CD4-positive, alpha-beta T cell treated with Interleukin-2 at 100 ng/mL for 4 hours (primary cell): ENCODE measurements at regions not wholly inside any gene's neighbourhood (a gene's known extent, or its start where the extent isn't known, plus 50 kb on each side); places are given as distances from the start of the nearest gene placed in this dataset.

Experiments
- DNase-seq: peaks from one replicate; pipeline ENCODE4 v3.0.0-alpha.2; 2020; ENCODE audit warnings: low spot score

DNA sequence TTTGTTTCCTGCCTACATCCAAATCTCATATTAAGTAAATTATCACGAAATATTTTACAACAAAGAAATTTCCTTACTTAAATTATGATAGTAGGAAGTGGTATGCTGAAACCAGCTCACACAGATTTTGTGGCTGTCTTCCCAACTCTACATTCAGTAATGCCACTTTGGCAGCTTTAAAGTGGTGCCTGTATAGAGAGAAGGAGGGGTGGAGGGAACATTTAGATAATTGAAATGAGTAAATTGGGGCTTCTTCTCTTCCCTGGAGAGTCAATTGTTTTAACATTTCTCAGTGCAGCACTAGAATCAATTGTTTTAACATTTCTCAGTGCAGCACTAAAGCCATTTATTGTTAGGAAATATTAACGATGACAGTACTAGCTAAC is 1323.1 kb downstream of the PCDH7 start:
- no peak for DNase-seq

DNA sequence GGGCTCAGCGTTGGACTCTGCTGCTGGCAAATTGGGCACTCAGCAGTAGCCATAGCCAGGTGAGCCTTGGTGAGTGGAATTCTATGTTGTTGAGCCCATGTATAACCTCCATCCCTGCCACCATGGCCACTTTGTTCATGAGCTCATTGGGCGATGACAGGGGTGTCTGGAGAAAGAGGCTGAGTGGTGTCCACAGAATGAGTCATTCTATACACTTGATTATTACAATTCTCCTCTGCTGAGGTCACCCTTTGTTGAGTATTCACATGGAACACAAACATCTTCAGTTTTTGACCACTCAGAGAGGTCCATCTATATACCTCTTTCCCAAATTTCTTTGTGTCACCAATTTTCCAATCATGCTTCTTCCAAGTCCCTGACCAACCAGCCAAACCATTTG is 1341.7 kb downstream of the PCDH7 start:
- DNase-seq, result no peak

DNA sequence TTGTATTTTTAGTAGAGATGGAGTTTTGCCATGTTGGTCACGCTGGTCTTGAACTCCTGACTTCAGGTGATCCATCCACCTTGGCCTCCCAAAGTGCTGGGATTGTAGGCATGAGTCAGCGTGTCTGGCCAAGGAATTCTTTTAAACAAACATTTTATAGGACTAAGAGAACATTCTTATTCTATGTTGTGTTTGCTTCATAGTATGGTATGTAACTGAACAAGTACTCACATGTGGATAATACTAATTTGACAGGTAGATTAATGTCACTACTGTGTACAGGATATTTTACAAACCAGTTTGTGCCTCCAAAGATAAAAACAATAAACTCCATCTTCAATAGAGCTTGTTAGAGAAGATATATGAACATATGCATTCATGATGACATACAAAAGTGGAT is 1353.4 kb downstream of the PCDH7 start:
- no peak for DNase-seq

DNA sequence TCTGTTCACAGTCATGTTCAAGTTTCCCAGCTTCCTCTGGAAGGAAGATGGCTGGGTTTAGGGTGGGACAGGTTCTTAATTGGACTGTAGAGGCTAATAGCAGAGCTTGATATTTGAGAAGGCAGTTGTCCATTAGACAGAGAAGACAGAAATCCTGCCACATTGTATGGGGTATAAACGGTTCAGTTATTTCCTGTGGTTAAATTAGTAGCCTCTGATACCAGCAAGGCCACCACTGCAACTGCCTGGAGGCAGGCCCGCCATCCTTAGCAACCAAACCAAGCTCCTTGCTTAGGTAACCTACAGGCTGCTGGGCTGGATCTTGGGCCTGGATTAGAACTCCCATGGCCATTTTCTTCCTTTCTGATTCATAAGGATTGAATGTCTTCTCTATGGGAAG is 1367.0 kb downstream of the PCDH7 start:
- DNase-seq, result no peak

DNA sequence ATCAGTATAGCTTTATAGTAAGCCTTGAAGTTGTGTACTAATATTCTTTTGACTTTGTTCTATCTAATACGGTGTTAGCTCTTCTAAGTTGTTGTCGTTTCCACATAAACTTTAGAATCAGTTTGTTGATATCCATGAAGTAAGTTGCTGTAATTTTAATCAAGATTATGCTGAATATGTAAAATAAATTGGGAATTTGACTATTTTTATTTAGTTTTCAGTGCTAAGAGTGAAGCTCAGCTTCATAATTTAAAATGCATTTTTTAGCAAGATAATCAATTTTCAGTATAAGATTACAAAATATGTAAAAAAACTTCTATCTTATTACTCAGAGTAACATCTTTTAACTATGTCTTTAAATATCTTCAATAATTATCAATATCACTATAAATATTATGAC is 1374.8 kb downstream of the PCDH7 start:
- DNase-seq, result no peak

DNA sequence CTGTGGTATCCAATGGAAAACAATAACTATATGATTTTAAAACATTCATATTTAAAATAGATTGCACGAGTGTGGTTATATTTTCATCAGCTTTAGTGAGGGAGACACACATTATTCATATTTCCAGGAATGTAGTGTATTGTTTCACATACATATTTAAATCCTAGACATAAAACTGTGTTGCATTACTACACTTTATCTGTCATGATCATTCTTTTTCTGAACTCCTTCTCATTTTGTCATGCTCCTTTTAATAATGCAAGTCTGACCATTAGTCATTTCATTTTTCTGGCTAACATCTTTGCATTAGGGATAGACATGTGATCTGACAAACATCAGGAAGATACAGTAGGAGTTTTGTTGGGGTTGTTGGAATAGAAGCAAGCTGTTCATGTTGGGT is 1382.7 kb downstream of the PCDH7 start:
- no peak for DNase-seq

DNA sequence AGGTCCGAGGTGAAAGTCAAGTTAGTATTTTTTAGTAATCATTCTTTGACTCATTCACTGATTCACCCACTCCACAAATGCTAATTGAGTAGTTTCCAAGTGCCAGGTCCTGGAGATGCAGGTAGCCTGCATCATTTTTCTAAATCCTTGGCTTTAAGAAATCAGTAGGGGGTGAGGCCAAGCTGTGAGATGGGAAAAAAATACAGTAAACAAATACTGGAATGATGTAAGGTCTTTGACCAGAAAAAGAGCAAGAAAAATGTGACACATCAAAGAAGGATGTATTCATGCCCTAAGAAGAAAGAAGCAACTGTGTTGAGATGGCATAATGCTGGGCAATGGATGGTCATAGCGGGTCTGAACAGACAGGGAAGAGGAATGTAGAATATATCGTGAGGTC is 1386.6 kb downstream of the PCDH7 start:
- no peak for DNase-seq

DNA sequence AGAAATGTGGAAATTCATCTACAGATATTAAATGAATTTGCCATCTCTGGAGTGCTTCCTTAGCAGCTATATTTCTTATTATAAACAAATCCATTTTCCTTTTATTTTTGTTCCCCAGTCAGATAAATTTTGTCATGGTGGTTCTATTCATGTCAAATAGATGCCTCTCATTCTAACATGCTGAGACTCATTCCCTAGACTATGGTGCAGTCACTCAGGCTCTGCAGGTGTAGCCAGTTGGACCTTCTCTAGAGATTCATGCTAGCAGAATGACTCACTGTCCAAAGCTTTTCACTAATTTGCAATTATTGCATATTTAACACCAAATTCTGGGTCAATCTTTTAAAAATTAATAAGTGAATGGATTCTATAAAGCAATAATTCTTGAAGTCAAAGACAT is 1392.7 kb downstream of the PCDH7 start:
- no peak for DNase-seq

DNA sequence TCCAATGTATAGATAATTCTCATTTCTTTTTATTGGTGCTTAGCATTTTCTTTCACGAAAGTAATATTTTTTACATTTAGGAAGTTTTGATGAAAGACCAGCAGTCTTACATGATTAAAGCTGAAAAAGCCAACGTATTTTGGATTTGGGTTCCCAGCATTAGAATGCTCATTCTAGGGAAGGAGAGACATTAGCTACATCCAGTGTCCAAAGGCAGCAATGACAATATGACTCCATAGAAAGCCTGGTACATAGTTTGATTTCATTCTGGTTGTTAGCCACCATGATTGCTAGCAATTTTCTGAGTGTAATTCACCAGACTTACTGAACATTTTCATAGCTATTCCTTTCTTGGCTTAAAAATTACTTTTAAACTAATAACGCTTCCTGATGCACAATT is 1397.5 kb downstream of the PCDH7 start:
- no peak for DNase-seq

DNA sequence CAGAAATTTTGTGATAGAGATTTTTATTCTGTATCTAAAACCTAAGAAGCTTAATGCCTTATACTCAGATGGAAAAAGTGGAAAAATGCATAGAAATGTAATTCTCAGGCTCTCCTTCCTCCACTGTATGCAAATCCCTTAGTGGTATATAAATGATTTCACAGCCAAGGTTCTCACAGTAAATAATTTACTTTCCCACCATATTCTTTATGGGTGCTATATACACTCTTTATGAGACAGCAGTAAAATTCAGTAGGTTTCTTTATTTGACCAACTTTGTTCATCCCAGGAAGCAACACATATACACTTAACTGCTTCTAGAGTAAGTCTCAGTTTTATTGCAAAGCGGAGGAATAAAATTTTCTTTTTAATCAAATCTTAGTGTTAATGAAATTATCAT is 1399.7 kb downstream of the PCDH7 start:
- no peak for DNase-seq

DNA sequence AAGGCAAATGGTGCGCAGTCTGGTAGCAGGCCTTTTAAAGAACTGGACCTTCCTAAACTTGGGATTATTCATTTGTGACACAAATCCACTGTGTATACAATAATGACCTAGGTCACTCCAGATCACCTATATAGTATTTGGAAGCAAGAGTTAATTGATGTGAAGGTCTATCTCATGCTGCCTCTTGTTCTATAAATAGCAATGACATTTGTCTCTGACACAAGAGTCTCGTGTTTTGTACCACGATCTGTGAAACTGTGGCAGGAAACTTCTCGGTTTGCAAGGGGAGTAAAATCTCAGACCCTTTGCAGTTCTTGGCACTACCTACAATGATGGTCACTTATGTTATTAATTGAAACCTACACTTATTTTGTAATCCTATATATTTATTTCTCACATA is 1408.4 kb downstream of the PCDH7 start:
- no peak for DNase-seq

DNA sequence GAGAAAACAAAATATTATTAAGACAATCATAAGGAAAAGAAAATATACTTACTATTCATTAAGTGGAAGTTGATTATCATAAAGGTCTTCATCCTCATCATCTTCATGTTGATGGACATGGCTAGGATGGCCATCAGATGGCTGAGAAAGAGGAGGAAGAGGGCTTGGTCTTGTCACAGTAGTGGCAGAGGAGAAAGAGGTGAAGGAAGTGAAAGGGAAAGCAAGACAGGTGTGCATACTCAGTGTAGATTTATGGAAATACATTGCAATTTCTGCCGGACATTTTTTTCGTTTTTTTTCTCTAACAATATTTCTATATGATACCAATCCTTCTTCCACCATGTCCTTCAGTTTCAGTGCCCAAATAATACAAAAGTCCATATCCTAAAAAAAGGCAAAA is 1409.8 kb downstream of the PCDH7 start:
- DNase-seq, result no peak

DNA sequence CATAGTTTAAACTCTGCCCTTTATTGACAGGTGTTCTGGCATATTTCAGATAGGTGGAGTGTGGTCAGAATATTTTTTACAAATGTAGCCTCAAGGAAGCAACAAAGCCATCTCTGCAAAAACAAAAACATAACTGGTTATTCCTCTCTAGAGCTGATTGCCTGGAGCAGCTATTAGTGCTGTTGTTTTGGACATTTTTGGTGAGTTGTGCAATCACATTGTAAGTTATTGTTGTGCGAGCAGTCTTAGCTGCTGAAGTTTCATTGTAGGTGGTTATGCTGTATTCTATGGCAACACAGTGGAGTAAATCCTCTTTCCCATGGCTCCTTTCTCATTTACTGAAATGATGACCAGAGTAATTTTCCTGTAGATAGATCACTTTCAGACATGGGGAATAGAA is 1413.0 kb downstream of the PCDH7 start:
- DNase-seq, result no peak

DNA sequence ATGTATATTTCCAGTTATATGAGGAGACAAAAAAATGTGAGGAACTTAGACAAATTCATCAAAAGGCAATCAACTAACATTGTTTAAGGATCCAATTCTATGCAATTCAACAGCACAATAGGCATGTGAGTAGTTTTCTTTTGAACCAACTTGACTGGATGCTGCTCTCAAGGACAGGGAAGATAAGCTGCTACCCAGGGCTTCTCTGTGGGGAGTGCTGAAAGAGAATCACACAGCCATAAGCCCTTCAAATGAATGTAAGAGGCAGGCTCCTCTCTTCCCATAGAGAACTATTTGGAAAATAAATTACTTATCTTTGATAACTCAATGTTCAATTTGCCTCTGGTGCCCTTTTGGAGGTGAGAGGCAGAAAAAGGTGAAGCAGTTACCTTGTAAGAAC is 1413.6 kb downstream of the PCDH7 start:
- no peak for DNase-seq

DNA sequence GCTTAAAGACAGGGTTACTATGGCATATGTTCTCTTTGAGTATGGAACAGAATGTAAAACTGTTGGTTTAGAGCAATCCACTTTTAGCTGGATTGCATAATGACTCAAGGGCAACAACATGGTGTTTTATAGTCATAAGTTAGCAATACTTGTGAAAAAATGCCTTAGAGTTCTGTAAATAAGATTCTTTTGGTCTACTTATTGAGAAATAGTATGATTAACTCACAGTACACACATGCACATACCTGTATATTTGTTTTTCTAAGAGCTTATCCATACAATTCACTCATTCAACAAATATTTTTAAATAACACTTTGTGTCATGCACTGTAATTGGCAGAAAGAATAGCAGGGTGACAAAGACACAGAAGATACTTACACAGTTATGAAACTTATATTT is 1415.5 kb downstream of the PCDH7 start:
- DNase-seq, result no peak

DNA sequence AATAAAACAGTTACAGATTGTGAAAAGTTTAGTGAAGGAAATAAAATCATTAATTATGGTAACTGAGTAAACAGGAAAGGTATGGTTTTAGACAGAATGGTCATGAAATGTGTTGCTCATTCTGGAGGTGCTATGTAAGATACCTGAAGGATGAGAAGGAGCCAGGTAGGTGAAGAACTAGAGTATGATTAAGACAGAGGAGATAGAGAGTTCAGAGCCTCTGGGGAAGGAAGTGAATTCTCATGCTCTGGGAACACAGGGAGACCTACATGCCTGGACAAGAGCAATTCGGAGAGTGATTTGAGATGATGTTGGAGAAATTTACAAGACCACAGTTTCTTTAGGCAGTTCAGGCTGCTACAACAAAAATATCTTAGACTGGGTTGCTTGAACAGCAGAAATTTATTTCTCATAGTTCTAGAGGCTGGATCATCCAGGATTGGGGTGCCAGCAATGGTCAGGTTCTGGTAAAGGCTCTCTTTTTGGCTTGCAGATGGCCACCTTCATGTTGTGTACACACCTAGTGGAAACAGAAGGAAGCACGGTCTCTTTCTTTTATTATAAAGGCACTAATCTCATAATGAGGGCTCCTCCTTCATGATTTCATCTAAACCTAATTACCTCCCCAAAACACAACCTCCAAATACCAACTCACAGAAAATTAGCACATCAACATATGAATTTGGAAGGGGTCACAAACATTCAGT is 1416.1 kb downstream of the PCDH7 start:
- DNase-seq, result no peak

DNA sequence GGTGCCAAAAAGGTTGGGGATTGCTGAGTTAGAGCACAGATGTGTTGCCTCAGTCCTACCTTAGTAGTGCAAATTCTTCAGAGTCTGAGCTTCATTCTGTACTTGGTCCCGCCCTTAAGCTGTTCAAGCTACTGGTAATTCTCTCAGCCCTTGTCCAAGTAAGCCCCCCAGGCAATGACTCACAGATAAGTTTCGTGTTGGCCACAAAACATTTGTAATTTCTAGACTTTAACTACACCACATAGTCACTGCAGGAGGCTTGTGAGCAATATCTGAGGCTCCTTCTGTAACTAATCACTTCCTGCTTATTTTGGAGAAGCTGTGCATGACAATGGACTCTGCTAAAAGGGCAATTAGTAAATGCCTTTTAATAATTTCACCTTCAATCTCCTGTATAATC is 1420.5 kb downstream of the PCDH7 start:
- no peak for DNase-seq

DNA sequence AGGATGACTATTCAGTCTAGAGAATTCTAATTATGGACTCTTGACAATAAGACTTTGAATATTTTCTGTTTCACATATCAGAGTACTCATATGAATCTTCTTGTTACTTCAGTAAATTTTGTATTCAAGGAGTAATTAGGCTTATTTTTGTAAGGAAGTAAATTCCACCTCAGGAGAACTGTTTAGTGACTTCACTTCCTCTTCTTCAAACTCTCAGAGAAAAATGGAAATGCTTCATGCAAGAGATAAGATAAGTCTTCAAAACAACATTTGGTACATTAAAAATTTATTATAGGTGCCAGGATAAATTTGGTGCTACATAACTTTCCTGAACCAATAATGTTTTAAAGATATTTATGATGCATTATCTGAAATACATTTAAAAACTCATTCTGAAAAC is 1421.9 kb downstream of the PCDH7 start:
- no peak for DNase-seq

DNA sequence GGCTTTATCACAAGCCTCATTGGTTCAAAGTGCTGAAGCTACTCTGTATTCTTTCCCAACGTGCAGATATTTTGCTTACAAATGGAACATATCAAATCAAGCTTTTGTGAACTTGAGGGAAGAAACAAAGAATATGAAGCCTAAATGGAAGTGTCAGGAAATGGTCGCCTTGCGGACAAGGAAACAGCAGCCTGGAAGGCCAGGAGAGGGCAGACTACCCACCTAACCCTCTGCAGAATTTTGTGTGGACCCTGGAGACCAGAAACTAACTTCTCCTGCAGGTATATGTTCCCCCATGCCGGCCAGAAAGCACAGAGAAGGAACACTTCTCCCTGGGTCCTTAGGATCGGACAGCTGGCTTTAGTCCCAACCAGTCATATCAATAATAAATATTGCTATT is 1425.8 kb downstream of the PCDH7 start:
- no peak for DNase-seq

DNA sequence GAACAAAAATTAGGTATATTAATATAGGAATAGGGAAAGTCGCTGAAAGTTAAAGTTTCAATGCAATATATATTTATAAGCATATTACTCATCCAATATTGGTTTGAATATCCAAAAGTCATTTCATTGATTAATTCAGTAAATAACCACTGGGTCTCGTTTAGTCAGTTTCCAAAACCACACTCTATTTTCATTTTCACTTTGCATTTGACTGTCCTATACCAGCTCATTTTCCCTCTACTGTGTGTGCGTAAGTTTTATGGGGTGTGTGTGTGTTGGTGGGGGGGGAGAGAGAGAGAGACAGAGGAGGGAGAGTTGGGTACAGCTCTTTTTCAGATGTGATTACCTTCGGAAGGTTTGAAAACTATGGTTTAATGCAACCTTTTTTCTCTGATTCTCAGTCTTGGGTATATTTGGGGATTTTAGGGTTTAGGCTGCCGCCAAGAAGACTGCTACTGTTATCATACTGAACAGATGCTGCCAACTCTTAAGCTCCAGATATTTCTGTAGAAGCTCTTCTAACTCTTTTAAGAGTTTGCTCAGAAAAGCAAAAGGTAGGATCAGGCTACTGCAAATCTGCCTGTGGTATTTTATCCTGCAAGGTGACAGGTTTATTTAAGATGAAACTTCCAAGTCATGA is 1427.4 kb downstream of the PCDH7 start:
- no peak for DNase-seq

DNA sequence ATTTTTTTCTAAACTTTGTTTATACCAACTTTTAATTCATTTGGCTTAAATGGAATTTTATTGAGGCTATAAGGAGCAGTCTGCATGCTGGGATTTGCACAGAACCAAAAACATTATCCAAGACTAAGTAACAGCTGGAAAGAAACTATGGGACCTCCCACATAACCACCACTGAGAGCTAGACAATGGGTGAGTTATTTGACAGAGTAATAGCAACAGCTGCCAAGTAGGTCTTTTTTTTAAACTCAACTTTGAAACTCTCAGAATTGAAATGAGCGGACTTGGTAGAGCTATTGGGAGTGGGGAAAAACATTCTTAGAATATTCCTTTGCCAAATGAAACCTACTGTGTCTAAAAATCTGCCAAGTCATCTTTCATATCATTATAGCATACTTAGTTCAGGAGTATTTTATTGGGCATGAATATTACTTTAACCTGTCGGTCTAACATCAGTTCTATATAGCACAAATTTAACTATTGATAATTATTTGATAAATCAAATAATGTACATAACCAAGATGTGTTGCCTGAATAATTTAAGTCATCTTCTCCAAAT is 1428.0 kb downstream of the PCDH7 start:
- DNase-seq, result no peak

DNA sequence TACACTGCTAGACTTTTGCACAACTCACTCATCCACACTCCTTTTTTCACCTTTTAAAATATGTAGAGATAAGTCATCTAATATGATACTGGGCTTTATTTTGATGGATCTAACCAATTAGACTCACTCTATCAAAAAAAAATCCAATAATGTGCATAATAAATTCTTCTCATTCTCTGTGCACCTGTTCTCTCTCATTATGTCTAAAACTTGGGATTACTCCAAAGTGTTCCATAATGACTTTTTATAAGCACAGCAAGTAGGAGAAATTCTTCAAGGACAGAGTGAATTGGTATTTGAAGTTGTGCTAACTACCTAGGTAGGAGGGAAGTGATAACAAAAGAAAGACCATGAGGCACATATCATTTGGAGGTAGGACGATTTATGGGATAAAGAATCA is 1438.8 kb downstream of the PCDH7 start:
- no peak for DNase-seq

DNA sequence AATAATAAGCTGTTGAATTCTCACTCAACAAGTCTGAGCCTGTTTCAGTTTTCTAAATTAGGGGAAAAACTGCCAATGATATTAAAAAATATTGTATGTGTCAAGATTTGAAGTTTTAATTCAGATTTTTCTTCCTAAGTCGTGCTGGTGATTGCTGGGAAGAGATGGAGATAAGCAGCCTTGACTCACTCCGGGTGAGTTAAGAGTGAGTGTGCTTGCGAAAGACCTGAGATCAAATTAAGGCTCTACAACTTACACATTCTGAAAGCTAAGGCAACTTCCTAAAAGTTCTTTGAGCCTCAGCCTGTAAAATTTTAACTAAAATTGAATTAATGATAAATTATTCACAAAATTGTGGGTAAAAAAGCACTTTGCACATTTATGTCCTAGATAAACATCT is 1441.2 kb downstream of the PCDH7 start:
- DNase-seq, result no peak

DNA sequence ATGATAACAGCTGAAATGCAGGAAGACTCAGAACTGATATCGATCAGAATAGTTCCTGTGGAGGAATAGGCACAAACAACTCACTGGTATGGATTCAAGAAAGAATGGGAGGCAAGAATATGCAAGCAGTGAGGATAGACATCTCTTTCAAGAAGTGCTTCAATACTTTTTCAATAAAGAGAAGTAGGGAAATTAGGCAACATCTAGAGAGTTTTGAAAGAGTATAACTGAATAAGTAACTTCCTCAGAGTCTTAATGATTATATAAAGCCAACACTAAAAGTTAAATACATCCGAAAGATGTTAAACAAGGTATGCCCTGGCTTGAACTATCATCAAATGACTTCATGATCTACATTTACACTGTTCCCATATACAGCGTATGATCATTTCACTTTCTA is 1443.0 kb downstream of the PCDH7 start:
- DNase-seq, result no peak
